ENCODE measurements at regions not wholly inside any gene's neighbourhood (a gene's known extent, or its start where the extent isn't known, plus 50 kb on each side); places are given as distances from the start of the nearest gene placed in this dataset.
A peak's percentile ranks its signal among the peaks of the same experiment; 100 is the strongest.

- TF ChIP-seq, protein P1, sequence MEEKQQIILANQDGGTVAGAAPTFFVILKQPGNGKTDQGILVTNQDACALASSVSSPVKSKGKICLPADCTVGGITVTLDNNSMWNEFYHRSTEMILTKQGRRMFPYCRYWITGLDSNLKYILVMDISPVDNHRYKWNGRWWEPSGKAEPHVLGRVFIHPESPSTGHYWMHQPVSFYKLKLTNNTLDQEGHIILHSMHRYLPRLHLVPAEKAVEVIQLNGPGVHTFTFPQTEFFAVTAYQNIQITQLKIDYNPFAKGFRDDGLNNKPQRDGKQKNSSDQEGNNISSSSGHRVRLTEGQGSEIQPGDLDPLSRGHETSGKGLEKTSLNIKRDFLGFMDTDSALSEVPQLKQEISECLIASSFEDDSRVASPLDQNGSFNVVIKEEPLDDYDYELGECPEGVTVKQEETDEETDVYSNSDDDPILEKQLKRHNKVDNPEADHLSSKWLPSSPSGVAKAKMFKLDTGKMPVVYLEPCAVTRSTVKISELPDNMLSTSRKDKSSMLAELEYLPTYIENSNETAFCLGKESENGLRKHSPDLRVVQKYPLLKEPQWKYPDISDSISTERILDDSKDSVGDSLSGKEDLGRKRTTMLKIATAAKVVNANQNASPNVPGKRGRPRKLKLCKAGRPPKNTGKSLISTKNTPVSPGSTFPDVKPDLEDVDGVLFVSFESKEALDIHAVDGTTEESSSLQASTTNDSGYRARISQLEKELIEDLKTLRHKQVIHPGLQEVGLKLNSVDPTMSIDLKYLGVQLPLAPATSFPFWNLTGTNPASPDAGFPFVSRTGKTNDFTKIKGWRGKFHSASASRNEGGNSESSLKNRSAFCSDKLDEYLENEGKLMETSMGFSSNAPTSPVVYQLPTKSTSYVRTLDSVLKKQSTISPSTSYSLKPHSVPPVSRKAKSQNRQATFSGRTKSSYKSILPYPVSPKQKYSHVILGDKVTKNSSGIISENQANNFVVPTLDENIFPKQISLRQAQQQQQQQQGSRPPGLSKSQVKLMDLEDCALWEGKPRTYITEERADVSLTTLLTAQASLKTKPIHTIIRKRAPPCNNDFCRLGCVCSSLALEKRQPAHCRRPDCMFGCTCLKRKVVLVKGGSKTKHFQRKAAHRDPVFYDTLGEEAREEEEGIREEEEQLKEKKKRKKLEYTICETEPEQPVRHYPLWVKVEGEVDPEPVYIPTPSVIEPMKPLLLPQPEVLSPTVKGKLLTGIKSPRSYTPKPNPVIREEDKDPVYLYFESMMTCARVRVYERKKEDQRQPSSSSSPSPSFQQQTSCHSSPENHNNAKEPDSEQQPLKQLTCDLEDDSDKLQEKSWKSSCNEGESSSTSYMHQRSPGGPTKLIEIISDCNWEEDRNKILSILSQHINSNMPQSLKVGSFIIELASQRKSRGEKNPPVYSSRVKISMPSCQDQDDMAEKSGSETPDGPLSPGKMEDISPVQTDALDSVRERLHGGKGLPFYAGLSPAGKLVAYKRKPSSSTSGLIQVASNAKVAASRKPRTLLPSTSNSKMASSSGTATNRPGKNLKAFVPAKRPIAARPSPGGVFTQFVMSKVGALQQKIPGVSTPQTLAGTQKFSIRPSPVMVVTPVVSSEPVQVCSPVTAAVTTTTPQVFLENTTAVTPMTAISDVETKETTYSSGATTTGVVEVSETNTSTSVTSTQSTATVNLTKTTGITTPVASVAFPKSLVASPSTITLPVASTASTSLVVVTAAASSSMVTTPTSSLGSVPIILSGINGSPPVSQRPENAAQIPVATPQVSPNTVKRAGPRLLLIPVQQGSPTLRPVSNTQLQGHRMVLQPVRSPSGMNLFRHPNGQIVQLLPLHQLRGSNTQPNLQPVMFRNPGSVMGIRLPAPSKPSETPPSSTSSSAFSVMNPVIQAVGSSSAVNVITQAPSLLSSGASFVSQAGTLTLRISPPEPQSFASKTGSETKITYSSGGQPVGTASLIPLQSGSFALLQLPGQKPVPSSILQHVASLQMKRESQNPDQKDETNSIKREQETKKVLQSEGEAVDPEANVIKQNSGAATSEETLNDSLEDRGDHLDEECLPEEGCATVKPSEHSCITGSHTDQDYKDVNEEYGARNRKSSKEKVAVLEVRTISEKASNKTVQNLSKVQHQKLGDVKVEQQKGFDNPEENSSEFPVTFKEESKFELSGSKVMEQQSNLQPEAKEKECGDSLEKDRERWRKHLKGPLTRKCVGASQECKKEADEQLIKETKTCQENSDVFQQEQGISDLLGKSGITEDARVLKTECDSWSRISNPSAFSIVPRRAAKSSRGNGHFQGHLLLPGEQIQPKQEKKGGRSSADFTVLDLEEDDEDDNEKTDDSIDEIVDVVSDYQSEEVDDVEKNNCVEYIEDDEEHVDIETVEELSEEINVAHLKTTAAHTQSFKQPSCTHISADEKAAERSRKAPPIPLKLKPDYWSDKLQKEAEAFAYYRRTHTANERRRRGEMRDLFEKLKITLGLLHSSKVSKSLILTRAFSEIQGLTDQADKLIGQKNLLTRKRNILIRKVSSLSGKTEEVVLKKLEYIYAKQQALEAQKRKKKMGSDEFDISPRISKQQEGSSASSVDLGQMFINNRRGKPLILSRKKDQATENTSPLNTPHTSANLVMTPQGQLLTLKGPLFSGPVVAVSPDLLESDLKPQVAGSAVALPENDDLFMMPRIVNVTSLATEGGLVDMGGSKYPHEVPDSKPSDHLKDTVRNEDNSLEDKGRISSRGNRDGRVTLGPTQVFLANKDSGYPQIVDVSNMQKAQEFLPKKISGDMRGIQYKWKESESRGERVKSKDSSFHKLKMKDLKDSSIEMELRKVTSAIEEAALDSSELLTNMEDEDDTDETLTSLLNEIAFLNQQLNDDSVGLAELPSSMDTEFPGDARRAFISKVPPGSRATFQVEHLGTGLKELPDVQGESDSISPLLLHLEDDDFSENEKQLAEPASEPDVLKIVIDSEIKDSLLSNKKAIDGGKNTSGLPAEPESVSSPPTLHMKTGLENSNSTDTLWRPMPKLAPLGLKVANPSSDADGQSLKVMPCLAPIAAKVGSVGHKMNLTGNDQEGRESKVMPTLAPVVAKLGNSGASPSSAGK (IDR thresholded peaks at IDR 0.05): 0 out of 2 replicates have a peak, but pooled peaks have one; percentile 23
- TF ChIP-seq RBM17 (IDR thresholded peaks at IDR 0.05; ENCODE audit: borderline replicate concordance, low read depth, low read length) (no peak), PRDM10 (IDR thresholded peaks at IDR 0.05; ENCODE audit: partially characterized antibody) (no peak), ZBTB8A (IDR thresholded peaks at IDR 0.05; ENCODE audit: partially characterized antibody) (no peak), CHD4 (IDR thresholded peaks at IDR 0.05; ENCODE audit: insufficient read depth, insufficient replicate concordance, low read depth, low read length, poor library complexity, severe bottlenecking) (peak; percentile 82), HNRNPUL1 (IDR thresholded peaks at IDR 0.05; ENCODE audit: low read length) (no peak), RFX5 (IDR thresholded peaks at IDR 0.05; ENCODE audit: low read depth, low read length) (no peak), CHCHD3 (CRISPR knock-in tag; IDR thresholded peaks at IDR 0.05) (no peak), ELF4 (CRISPR knock-in tag; IDR thresholded peaks at IDR 0.05) (no peak), PCBP1 (IDR thresholded peaks at IDR 0.05; ENCODE audit: low read depth, low read length, poor library complexity, severe bottlenecking) (no peak), SAFB2 (IDR thresholded peaks at IDR 0.05; ENCODE audit: borderline replicate concordance, low read depth, low read length, severe bottlenecking) (no peak)
These were observed 56.8 kb upstream of the HNRNPU start (continued) for GRCh38 chr1:244920911-244921761.

Measured in K562 (cell line).